ENCODE measurements at regions not wholly inside any gene's neighbourhood (a gene's known extent, or its start where the extent isn't known, plus 50 kb on each side); places are given as distances from the start of the nearest gene placed in this dataset.
A peak's percentile ranks its signal among the peaks of the same experiment; 100 is the strongest.

DNA sequence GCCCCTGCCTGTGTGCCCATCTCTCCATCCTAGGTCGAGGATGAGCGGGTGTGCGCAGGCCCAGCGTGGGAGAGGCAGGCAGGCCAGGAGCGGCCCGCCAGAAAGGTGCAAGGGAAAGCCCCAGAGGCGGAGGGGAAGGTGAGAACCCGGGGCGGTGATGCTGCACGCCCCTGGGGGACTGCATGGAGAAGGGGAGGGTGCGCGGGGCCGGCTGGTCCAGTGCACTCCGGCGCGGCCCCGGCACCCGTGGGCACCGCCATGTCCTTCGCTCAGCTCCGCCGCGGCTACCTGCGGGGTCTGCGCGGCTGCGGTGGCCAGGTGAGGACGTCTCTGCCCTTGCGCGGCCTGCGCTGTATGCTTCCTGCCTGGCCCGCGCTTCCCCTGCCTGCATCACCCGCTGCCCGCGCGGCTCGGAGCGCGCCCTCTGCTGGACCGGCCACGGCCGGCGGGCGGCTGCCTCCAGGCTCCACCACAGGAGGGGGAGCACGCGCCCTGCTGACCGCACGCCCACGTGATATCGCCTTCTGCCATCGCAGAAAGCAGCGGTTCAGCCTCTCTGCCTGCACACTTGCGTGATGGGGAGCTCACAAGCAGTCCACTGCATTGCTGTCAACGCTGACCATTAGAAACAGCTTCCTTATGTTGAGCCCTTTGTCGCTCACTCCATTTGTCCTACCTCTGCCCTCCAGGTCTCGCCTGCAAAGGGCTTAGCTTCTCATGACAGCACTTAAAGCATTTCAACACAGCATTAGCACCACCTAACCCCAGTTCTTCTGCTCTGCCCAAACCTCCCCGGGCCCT lies 73.9 kb downstream of the CXCL12 start:
- H3K9me3 ChIP-seq, result no peaks in the 10 kb centered on the region
- FAIRE-seq, result no peak
- DNase-seq (ENCODE audit: low read depth in 1 of 2, low spot score in 1 of 2), result peak; percentile 35 to 69
- TF ChIP-seq, protein P1, sequence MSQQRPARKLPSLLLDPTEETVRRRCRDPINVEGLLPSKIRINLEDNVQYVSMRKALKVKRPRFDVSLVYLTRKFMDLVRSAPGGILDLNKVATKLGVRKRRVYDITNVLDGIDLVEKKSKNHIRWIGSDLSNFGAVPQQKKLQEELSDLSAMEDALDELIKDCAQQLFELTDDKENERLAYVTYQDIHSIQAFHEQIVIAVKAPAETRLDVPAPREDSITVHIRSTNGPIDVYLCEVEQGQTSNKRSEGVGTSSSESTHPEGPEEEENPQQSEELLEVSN (IDR thresholded peaks at IDR 0.05; ENCODE audit: borderline replicate concordance, low read depth), result 0 out of 2 replicates have a peak, but pooled peaks have one; percentile 24
- TF ChIP-seq CHD4 (IDR thresholded peaks at IDR 0.05; ENCODE audit: borderline replicate concordance) (no peak), NR3C1 (IDR thresholded peaks at IDR 0.05) (no peak), HDAC2 (IDR thresholded peaks at IDR 0.05) (no peak), MAX (IDR thresholded peaks at IDR 0.05) (peak; percentile 66), RAD21 (conservative IDR thresholded peaks at IDR 0.05 in 1 of 2, IDR thresholded peaks at IDR 0.05 in 1 of 2) (peak; percentile 32 to 42; a peak in 3 of 5 replicates), SMC3 (IDR thresholded peaks at IDR 0.05) (peak; percentile 52)
- TF ChIP-seq, protein P2, sequence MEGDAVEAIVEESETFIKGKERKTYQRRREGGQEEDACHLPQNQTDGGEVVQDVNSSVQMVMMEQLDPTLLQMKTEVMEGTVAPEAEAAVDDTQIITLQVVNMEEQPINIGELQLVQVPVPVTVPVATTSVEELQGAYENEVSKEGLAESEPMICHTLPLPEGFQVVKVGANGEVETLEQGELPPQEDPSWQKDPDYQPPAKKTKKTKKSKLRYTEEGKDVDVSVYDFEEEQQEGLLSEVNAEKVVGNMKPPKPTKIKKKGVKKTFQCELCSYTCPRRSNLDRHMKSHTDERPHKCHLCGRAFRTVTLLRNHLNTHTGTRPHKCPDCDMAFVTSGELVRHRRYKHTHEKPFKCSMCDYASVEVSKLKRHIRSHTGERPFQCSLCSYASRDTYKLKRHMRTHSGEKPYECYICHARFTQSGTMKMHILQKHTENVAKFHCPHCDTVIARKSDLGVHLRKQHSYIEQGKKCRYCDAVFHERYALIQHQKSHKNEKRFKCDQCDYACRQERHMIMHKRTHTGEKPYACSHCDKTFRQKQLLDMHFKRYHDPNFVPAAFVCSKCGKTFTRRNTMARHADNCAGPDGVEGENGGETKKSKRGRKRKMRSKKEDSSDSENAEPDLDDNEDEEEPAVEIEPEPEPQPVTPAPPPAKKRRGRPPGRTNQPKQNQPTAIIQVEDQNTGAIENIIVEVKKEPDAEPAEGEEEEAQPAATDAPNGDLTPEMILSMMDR (IDR thresholded peaks at IDR 0.05), result peak; percentile 51
- TF ChIP-seq, protein P3, sequence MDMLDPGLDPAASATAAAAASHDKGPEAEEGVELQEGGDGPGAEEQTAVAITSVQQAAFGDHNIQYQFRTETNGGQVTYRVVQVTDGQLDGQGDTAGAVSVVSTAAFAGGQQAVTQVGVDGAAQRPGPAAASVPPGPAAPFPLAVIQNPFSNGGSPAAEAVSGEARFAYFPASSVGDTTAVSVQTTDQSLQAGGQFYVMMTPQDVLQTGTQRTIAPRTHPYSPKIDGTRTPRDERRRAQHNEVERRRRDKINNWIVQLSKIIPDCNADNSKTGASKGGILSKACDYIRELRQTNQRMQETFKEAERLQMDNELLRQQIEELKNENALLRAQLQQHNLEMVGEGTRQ (IDR thresholded peaks at IDR 0.05), result peak; percentile 86
- no peak overlapping the region for H3K4me3 ChIP-seq
- H3K4me1 ChIP-seq, result 0 out of 3 replicates have a peak, but pooled peaks cover 6% of the 10 kb centered on the region
- H3K27ac ChIP-seq, result peak overlapping the region in 1 of 2 experiments; percentile 42; a peak in 1 of 6 replicates
- ChIA-PET CTCF (interaction anchor here (0.7 to 1.5 kb wide), 3 partner anchors 9 to 76 kb away, joined by 3 to 4 read pairs (median 3); no protein-coding TSS in a partner anchor), POLR2A (no interaction called here)
- peak overlapping the region; percentile 44; the same call in 2 of the 3 replicates for H3K4me2 ChIP-seq
- peak; percentile 86 to 99 for ATAC-seq
- 24% methylated on average over 40 of the region's 58 CpGs for WGBS (ENCODE audit: missing lambda C conversion rate)

DNA sequence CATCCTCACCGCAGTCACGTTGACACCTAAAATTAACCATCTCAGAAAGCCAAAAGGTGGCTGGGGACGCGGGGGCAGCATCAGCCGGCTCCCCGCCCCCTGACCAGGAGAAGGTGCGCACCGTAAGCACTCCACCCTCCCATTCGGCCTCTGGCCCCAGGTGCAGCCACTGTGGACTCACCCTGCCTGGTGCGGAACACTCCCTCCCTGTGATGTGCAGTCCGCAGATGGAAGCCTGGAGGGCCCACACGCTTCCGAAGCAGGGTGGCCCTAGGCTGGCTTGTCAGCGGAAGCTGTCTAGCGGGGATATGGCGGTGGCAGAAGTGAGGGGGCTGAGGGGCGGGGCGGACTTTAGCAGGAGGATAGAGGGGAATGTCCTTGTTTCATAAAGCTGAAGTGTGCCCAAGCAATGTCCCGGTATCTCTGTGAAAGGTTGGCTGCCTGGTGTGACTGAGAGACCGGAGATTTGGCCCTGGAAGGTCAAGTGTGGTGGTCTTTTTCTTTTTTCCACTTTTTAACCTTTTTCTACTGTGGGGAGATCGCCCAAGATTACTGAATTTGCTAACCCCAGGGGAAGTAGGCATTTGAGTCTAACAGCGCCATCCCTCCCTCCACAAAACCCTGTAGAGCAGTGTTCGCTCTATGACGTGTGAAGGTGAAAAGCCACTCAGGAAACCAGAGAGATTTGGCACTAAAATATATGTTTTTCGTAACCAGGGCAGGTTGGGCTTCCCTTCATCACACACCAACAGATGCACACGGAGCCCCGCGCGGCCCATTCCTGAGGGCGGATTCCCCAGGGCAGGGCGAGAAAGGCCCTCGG lies 74.7 kb downstream of the CXCL12 start:
- ChIA-PET CTCF (interaction anchor here (1.1 kb wide), 1 partner anchor 555 kb away, joined by 3 read pairs; no protein-coding TSS in a partner anchor), POLR2A (no interaction called here)
- no peak for ATAC-seq
- Histone ChIP-seq H3K9me3 (no peaks in the 10 kb centered on the region), H3K4me1 (0 out of 3 replicates have a peak, but pooled peaks cover 6% of the 10 kb centered on the region), H3K4me2 (no peak overlapping the region), H3K27ac (no peak overlapping the region; a peak in 1 of 6 replicates), H3K4me3 (no peak overlapping the region)
- no peak for DNase-seq (ENCODE audit: low read depth in 1 of 2, low spot score in 1 of 2)
- WGBS (ENCODE audit: missing lambda C conversion rate), result 68% methylated on average over 22 of the region's 32 CpGs
- no peak for TF ChIP-seq KDM1A (IDR thresholded peaks at IDR 0.05; ENCODE audit: low read depth)
- FAIRE-seq, result no peak

DNA sequence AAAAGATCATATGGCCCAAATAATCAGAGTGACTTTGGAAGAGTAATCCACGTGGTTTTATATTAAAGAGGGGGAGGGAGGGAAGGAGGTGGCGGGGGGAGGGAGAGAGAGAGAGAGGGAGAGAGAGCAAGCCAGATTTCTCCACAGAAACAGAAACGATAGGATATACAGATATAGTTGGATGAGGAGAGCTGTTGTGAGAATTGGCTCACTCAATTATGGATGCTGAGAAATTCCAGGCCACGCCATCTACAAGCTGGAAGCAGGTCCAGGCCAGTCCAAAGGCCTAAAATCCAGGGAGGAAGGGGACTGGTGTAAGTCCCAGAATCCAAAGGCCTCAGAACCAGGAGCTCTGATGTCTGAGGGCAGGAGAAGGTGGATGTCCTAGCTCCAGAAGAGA lies 75.5 kb downstream of the CXCL12 start:
- Histone ChIP-seq H3K4me2 (no peak overlapping the region), H3K4me3 (no peak overlapping the region), H3K9me3 (no peaks in the 10 kb centered on the region), H3K27ac (no peak overlapping the region), H3K4me1 (0 out of 3 replicates have a peak, but pooled peaks cover 6% of the 10 kb centered on the region)
- POLR2A ChIA-PET, result no interaction called here
- TF ChIP-seq, protein P4, sequence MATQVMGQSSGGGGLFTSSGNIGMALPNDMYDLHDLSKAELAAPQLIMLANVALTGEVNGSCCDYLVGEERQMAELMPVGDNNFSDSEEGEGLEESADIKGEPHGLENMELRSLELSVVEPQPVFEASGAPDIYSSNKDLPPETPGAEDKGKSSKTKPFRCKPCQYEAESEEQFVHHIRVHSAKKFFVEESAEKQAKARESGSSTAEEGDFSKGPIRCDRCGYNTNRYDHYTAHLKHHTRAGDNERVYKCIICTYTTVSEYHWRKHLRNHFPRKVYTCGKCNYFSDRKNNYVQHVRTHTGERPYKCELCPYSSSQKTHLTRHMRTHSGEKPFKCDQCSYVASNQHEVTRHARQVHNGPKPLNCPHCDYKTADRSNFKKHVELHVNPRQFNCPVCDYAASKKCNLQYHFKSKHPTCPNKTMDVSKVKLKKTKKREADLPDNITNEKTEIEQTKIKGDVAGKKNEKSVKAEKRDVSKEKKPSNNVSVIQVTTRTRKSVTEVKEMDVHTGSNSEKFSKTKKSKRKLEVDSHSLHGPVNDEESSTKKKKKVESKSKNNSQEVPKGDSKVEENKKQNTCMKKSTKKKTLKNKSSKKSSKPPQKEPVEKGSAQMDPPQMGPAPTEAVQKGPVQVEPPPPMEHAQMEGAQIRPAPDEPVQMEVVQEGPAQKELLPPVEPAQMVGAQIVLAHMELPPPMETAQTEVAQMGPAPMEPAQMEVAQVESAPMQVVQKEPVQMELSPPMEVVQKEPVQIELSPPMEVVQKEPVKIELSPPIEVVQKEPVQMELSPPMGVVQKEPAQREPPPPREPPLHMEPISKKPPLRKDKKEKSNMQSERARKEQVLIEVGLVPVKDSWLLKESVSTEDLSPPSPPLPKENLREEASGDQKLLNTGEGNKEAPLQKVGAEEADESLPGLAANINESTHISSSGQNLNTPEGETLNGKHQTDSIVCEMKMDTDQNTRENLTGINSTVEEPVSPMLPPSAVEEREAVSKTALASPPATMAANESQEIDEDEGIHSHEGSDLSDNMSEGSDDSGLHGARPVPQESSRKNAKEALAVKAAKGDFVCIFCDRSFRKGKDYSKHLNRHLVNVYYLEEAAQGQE (IDR thresholded peaks at IDR 0.05), result no peak
- TF ChIP-seq HOXB13 (CRISPR knock-in tag; IDR thresholded peaks at IDR 0.05; ENCODE audit: low read depth), result no peak
- TF ChIP-seq POLR2A (IDR thresholded peaks at IDR 0.05; ENCODE audit: low read length), result no peak
- TF ChIP-seq, protein P1 (IDR thresholded peaks at IDR 0.05; ENCODE audit: borderline replicate concordance, low read depth), result no peak
- no peak for TF ChIP-seq NPAS2 (CRISPR knock-in tag; IDR thresholded peaks at IDR 0.05; ENCODE audit: borderline replicate concordance)
- TF ChIP-seq MAX (IDR thresholded peaks at IDR 0.05), result no peak
- FAIRE-seq (no peak), DNase-seq (ENCODE audit: low read depth in 1 of 2, low spot score in 1 of 2) (no peak), ATAC-seq (no peak)
- 23% methylated on average over 3 of the region's 4 CpGs for WGBS (ENCODE audit: missing lambda C conversion rate)
- CTCF ChIA-PET, result interaction anchor here (1.1 kb wide), 1 partner anchor 555 kb away, joined by 3 read pairs; no protein-coding TSS in a partner anchor
